Stimulated activated CD8-positive, alpha-beta memory T cell treated with anti-CD3 and anti-CD28 coated beads, Interleukin-12 subunit alpha, Interleukin-12 subunit beta, amount 100 ng/mL, for 1 hour (primary cell): ENCODE measurements at regions not wholly inside any gene's neighbourhood (a gene's known extent, or its start where the extent isn't known, plus 50 kb on each side); places are given as distances from the start of the nearest gene placed in this dataset.
"Not testable (repeated sequence)": the region's sequence is repeated elsewhere in the genome, so short reads cannot be mapped to it uniquely, and the experiment has no call there.

Source experiments
- DNase-seq: peaks from one replicate; pipeline ENCODE4 v3.0.0-alpha.2; 2020; ENCODE audit warnings: low read depth

DNA sequence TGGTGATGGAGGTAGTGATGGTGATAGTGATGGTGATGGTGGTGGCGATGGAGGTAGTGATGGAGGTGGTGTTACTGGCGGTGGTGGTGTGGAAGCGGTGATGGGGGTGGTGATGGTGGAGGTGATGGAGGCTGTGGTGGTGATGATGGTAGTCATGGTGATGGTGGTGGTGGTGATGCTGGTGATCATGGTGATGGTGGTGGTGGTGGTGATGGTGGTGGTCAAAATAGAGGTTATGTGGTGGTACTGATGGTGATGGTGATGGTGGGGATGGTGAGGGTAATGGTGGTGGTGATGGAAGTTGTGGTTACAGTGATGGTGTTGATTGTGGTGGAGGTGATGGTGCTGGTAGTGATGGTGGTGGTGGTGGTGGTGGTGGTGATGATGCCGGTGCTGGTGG, 199.2 kb downstream of the IGLL1 start:
- DNase-seq: no peak

DNA sequence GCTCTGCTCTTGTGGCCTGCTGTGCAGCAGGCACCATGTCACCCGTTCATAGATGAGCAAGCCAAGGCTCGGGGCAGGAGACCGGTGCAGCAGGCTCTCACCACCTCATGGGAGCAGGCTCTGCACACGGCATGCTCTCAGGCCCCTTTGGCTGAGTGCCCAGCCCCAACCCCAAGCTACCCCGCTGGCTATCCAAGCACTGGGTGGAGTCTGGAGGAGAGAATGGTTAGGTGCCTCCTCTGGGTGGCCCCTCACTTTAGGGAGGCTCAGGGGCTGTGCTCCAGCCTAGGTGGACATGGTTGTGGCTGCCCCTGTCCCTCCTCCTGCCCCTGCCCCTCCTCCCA, 199.9 kb downstream of the IGLL1 start:
- DNase-seq: no peak

DNA sequence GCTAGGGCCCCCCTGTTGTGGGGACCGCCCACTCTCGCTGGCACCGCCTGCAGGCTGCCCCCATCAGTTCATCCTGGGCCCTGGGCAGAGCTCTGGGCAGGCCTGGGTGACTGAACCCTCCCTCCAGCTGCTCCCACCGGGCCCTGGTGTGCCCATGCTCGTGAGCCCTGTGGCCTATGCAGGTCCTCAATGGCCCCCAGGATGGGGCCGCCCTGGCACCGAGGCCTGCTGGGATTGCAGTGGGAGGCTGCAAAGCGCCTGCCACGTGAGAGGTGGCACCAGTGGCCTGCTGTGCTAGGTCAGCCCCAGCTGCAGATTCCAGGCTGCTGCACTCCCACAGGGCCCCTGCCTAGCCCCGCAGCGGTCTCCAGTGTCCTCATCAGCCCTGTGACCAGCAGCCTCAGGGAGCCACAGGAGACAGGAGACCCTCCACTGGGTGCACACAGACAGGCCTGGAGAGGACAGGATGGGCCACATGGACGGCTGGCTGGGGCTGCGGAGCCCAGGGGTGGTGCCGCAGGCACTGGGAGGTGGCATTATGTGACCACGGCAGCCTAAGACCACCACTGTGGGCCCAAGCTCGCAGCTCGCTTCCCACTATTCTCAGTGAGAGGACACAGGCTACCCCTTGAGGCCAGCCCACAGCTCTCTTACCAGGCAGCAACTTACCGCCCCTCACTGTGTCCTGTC, 199.4 kb downstream of the BCR start:
- DNase-seq: not testable (repeated sequence)

DNA sequence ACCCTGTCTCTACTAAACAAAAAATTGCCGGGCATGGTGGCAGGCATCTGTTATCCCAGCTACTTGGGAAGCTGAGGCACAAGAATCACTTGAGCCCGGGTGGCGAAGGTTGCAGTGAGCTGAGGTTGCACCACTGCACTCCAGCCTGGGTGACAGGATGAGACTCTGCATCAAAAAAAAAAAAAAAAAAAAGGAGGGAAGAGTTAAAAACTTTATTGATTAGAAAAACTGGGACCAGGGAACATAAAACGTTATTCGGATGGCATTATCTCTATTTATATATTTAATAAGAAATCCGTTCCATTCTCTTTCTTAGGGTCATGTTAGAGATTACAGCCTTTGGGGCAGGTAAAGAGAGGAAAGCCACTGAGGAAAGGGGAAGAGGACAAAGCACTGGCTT, 197.5 kb downstream of the BCR start:
- no peak for DNase-seq

DNA sequence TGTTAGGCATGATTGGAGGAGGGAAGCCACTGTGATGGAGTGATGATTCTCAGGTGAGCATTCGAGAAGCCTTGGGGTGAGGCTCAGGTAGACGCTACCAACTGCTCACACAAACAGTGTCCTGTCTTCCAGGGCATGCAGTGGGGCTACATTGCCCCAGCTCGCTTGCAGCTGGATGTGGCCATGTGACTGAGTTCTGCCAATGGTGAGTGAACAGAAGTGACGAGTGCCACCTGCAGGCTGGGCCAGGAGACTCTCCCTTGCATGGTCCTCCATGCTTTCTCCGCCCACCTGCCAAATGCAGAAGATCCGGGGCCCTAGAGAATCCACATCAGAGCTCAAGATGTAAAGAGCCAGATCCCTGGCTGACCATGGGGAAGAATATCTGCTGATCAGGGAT, 195.9 kb downstream of the BCR start:
- DNase-seq: no peak

DNA sequence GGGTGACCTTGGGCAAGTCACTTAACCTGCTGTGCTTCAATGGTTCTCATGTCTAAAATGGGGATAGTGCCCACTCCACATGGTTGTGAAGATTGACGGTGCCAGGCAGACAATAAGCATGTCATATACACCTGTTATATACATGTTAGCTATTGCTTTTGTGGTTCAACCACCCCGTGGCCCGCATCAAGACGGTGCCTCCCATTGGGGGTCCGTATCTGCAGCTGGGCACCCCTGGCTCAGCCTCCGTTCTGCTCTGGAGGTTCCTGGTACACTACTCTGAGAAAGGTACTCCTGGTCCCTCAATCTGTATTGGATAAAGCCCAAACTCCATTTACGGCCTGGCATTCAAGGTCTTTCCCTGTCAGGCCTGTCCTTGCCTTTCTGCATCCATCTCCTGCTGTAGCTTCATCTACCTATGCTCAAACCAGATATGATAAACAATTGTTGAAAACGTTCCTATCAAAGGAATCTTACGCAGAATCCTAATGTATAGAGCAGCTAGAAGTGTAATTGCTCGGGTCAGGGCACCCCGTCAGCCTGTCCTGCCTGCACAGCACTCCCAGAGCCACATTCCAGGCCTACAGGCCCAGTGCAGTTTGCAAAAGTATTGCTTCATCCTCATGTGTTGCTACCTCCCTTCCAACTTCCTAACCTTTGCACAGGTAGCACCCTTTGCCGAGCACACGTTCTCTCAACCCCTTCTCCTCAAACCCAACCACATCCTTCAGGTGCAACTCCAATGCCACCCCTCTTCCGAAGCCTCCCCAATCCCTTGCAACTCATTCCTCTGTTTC, 194.9 kb downstream of the BCR start:
- DNase-seq: no peak

DNA sequence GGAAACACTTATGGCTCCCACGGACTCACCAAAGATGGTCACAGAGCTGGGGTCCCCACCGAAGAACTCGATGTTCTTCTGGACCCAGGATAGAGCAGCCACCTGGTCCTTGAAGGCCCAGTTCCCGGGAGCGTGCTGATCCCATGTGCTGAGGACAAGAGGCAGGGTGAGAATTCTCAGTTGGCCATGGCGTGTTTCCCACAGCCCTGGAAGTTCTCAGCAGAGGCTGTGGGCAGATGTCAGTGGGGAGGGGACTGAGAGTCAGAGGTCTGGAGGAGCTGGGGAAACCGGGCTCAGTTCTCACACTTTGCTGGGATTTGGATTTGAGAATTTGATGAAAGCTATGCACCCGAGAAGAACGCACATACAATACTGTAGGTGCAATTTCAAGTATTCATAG, 193.3 kb downstream of the BCR start:
- DNase-seq: no peak

DNA sequence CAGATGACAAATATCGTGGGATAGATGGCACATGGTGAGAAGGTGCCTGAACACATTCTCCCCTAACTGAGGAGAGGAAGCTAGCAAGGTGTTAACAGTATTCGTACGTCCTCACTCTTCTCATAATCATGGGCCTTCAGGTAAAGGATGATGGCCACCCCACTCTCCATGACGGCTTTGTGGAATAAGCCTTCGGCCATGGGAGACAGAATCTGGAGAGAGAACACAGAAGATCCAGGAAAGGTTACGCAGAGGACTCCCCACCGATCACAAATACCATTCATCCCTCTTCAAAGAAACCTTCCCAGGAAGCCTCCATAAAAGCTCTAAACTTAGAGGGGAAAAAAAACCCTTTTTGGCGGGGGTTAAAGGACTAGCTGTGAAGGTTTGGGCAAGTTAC, 189.9 kb downstream of the BCR start:
- DNase-seq: no peak

DNA sequence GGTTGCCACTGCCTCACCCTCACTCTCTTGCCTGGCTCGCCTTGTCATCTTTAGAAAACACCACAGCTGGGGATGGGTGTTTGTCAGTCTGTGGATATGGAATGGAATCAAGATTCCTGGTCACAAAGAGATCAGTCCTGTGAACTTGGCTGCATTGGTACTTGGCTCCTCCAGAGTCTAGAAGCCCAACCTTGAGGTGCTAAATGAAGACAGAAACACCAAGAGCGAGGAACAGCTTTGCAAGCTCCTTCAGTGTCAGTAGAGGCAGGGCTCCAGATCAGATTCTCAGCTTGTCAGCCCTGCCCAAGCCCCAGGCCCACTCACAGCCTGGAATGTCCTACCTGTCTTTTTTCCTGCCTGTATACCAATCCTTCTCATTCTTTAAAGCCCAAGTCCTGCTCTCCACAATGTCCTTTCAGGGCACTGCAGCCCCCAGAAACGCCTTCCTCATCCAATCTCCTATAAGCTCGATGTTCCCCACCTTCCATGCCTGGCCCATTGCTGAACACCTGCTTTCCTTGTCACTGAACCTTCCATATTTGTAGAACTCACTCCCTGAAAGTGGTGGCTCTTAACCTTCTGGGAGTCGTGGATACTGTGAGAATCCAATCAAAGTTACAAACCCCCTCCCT, 188.9 kb downstream of the BCR start:
- no peak for DNase-seq
